Hepatocyte (in vitro differentiated cells): ENCODE measurements at regions not wholly inside any gene's neighbourhood (a gene's known extent, or its start where the extent isn't known, plus 50 kb on each side); places are given as distances from the start of the nearest gene placed in this dataset.

Experiments
- DNase-seq: peaks from one replicate; pipeline ENCODE4 v3.0.0-alpha.2; 2016; ENCODE audit warnings: low spot score
- H2AFZ ChIP-seq: fragments of 200-600 bp; sonication (generic); 2 replicates; pipeline ENCODE4 v1.6.0; 2016; ENCODE audit warnings: antibody characterized with exemption, mild to moderate bottlenecking
- H3K27ac ChIP-seq: fragments of 200-600 bp; sonication (generic); 2 replicates; pipeline ENCODE4 v1.5.1; 2016; ENCODE audit warnings: mild to moderate bottlenecking
- H3K27me3 ChIP-seq: fragments of 200-600 bp; sonication (generic); 2 replicates; pipeline ENCODE4 v1.6.1; 2016
- H3K36me3 ChIP-seq: fragments of 200-600 bp; sonication (generic); replicated peaks from 2 replicates; pipeline ENCODE4 v1.5.1; 2016; ENCODE audit warnings: low read depth; ENCODE audit not compliant: insufficient read depth
- H3K4me1 ChIP-seq: fragments of 200-600 bp; sonication (generic); 2 replicates; pipeline ENCODE4 v1.5.1; 2016; ENCODE audit warnings: mild to moderate bottlenecking, moderate library complexity; ENCODE audit not compliant: insufficient read depth
- H3K4me2 ChIP-seq: fragments of 200-600 bp; sonication (generic); 2 replicates; pipeline ENCODE4 v1.6.0; 2016
- H3K4me3 ChIP-seq: fragments of 200-600 bp; sonication (generic); 2 replicates; pipeline ENCODE4 v1.5.1; 2016; ENCODE audit warnings: mild to moderate bottlenecking
- H3K79me2 ChIP-seq: fragments of 200-600 bp; sonication (generic); 2 replicates; pipeline ENCODE4 v1.6.0; 2017; ENCODE audit warnings: mild to moderate bottlenecking
- H3K9me2 ChIP-seq: fragments of 200-600 bp; sonication (generic); replicated peaks from 2 replicates; pipeline ENCODE4 v1.6.0; 2017; ENCODE audit warnings: mild to moderate bottlenecking; ENCODE audit not compliant: insufficient read depth
- H3K9me3 ChIP-seq: fragments of 200-600 bp; sonication (generic); 2 replicates; pipeline ENCODE4 v1.5.1; 2016; ENCODE audit warnings: low read depth, mild to moderate bottlenecking
- H4K20me1 ChIP-seq: fragments of 200-600 bp; sonication (generic); 2 replicates; pipeline ENCODE4 v1.6.0; 2016; ENCODE audit warnings: mild to moderate bottlenecking; ENCODE audit not compliant: insufficient read depth, poor library complexity, severe bottlenecking
- CTCF ChIP-seq: fragments of 200-600 bp; sonication (generic); IDR thresholded peaks from 2 replicates; pipeline ENCODE4 v1.5.1; 2016; ENCODE audit warnings: antibody characterized with exemption, mild to moderate bottlenecking; ENCODE audit not compliant: poor library complexity
- EZH2 ChIP-seq: fragments of 200-600 bp; sonication (generic); IDR thresholded peaks from 2 replicates; pipeline ENCODE4 v1.6.1; 2016; ENCODE audit warnings: antibody characterized with exemption, mild to moderate bottlenecking, borderline replicate concordance
- EZH2phosphoT487 ChIP-seq: fragments of 200-600 bp; sonication (generic); IDR thresholded peaks from one replicate; pipeline ENCODE4 v1.6.1; 2018; ENCODE audit warnings: antibody characterized with exemption, mild to moderate bottlenecking, low read depth, moderate library complexity; ENCODE audit not compliant: unreplicated experiment, severe bottlenecking
- WGBS: methylation state at CpG from one replicate; pipeline ENCODE4 v1.1.6; 2016; ENCODE audit warnings: low lambda C conversion rate; ENCODE audit errors: missing lambda C conversion rate; 5-methylcytosine and 5-hydroxymethylcytosine counted together

- H3K79me2 ChIP-seq = no peaks in the 10 kb centered on the region
- no peak for DNase-seq
Observed at GRCh38 chr9:17856995-17857394, 278.1 kb downstream of the SH3GL2 start.

GRCh38 chr9:17859228-17859627, 280.4 kb downstream of the SH3GL2 start:
- Histone ChIP-seq H4K20me1 (no peaks in the 10 kb centered on the region), H3K4me3 (no peak overlapping the region), H3K79me2 (no peaks in the 10 kb centered on the region), H3K27ac (no peak overlapping the region), H3K9me3 (no peaks in the 10 kb centered on the region), H3K4me2 (no peak overlapping the region), H2AFZ (no peak overlapping the region), H3K4me1 (no peaks in the 10 kb centered on the region), H3K9me2 (no peaks in the 10 kb centered on the region), H3K27me3 (no peaks in the 10 kb centered on the region), H3K36me3 (no peaks in the 10 kb centered on the region)
- DNase-seq = no peak
- no peak for TF ChIP-seq CTCF
- TF ChIP-seq EZH2 = no peak
- TF ChIP-seq EZH2phosphoT487 = no peak
- 79% methylated on average over 3 of the region's 3 CpGs for WGBS

More at GRCh38 chr9:17856995-17857394, 278.1 kb downstream of the SH3GL2 start:
- peaks cover 3% of the 10 kb centered on the region for H3K27me3 ChIP-seq
- TF ChIP-seq CTCF = no peak
- no peak for TF ChIP-seq EZH2
- no peak for TF ChIP-seq EZH2phosphoT487
- H3K27ac ChIP-seq = no peak overlapping the region
- no peaks in the 10 kb centered on the region for H3K4me1 ChIP-seq
- no peak overlapping the region for H2AFZ ChIP-seq
- no peak overlapping the region for H3K4me2 ChIP-seq
- H3K9me3 ChIP-seq = no peaks in the 10 kb centered on the region
- H3K4me3 ChIP-seq = no peak overlapping the region
- WGBS = 91% methylated on average over 3 of the region's 3 CpGs
- H4K20me1 ChIP-seq = no peaks in the 10 kb centered on the region
- H3K36me3 ChIP-seq = no peaks in the 10 kb centered on the region
- H3K9me2 ChIP-seq = no peaks in the 10 kb centered on the region

- H4K20me1 ChIP-seq = no peaks in the 10 kb centered on the region
- H3K4me3 ChIP-seq = no peak overlapping the region
- H3K27ac ChIP-seq = no peak overlapping the region
- no peak for TF ChIP-seq CTCF
- no peak for TF ChIP-seq EZH2
- TF ChIP-seq EZH2phosphoT487 = no peak
- no peaks in the 10 kb centered on the region for H3K27me3 ChIP-seq
- no peak for DNase-seq
- no peaks in the 10 kb centered on the region for H3K9me2 ChIP-seq
- no peak overlapping the region for H3K4me2 ChIP-seq
- no peaks in the 10 kb centered on the region for H3K79me2 ChIP-seq
- WGBS = 94% methylated on average over 4 of the region's 4 CpGs
- no peaks in the 10 kb centered on the region for H3K4me1 ChIP-seq
- no peaks in the 10 kb centered on the region for H3K9me3 ChIP-seq
- no peak overlapping the region for H2AFZ ChIP-seq
- no peaks in the 10 kb centered on the region for H3K36me3 ChIP-seq
Observed at GRCh38 chr9:17859987-17860386, 281.1 kb downstream of the SH3GL2 start.

GRCh38 chr9:17862101-17862500, 283.2 kb downstream of the SH3GL2 start:
- no peaks in the 10 kb centered on the region for H3K79me2 ChIP-seq
- H3K27me3 ChIP-seq = no peaks in the 10 kb centered on the region
- DNase-seq = no peak
- H3K27ac ChIP-seq = no peak overlapping the region
- 90% methylated on average over 4 of the region's 4 CpGs for WGBS
- no peaks in the 10 kb centered on the region for H3K4me1 ChIP-seq
- no peaks in the 10 kb centered on the region for H4K20me1 ChIP-seq
- H3K4me3 ChIP-seq = no peak overlapping the region
- H3K36me3 ChIP-seq = no peaks in the 10 kb centered on the region
- H3K4me2 ChIP-seq = no peak overlapping the region
- H2AFZ ChIP-seq = no peak overlapping the region
- no peak for TF ChIP-seq EZH2phosphoT487
- no peak for TF ChIP-seq EZH2
- no peak for TF ChIP-seq CTCF
- H3K9me3 ChIP-seq = no peaks in the 10 kb centered on the region
- no peaks in the 10 kb centered on the region for H3K9me2 ChIP-seq
